Natural killer cell (primary cell): ENCODE measurements at regions not wholly inside any gene's neighbourhood (a gene's known extent, or its start where the extent isn't known, plus 50 kb on each side); places are given as distances from the start of the nearest gene placed in this dataset.

Experiments
- ATAC-seq, 3 donors: fragments of 150-1000 bp in 2 of 3; fragments of 200-7000 bp in 1 of 3; cut with Tn5 transposase; 1 replicate in 1 of 3; 2 replicates in 2 of 3; pipeline ENCODE4 v1.10.0; 2021; ENCODE audit warnings: mild to moderate bottlenecking in 2 of 3, moderate library complexity in 2 of 3
- DNase-seq, 2 donors: peaks; one replicate each; pipeline versions ENCODE4 v3.0.0 to v3.0.0-alpha.2; 2013 to 2021; ENCODE audit warnings: mixed read lengths in 1 of 2
- H3K27ac ChIP-seq: one replicate; pipeline ENCODE4 v1.5.1; 2013; ENCODE audit warnings: mild to moderate bottlenecking, low read length
- H3K27me3 ChIP-seq: one replicate; pipeline ENCODE4 v1.6.1; 2013; ENCODE audit warnings: low read length; ENCODE audit not compliant: control insufficient read depth, insufficient read depth
- H3K36me3 ChIP-seq: one replicate; pipeline ENCODE4 v1.6.1; 2013; ENCODE audit warnings: low read length; ENCODE audit not compliant: control insufficient read depth, insufficient read depth
- H3K4me1 ChIP-seq: one replicate; pipeline ENCODE4 v1.6.1; 2013; ENCODE audit warnings: low read length; ENCODE audit not compliant: control insufficient read depth, insufficient read depth
- H3K4me3 ChIP-seq: one replicate; pipeline ENCODE4 v1.5.1; 2013; ENCODE audit warnings: low read length
- H3K9me3 ChIP-seq: one replicate; pipeline ENCODE4 v1.6.1; 2013; ENCODE audit warnings: low read length; ENCODE audit not compliant: control insufficient read depth, insufficient read depth
- H3K27ac Mint-ChIP-seq, 2 donors: one replicate each; pipeline ENCODE4 v1.8.0; 2022; ENCODE audit warnings: mild to moderate bottlenecking in 2 of 2, mixed read lengths in 2 of 2, moderate library complexity in 1 of 2
- H3K27me3 Mint-ChIP-seq, 2 donors: one replicate each; pipeline ENCODE4 v1.8.0; 2022; ENCODE audit warnings: low read depth in 2 of 2, mixed read lengths in 2 of 2
- H3K36me3 Mint-ChIP-seq: one replicate; pipeline ENCODE4 v1.8.0; 2022; ENCODE audit warnings: mixed read lengths
- H3K4me1 Mint-ChIP-seq, 2 donors: one replicate each; pipeline ENCODE4 v1.8.0; 2022; ENCODE audit warnings: mixed read lengths in 2 of 2
- H3K4me3 Mint-ChIP-seq: one replicate; pipeline ENCODE4 v1.8.0; 2022; ENCODE audit warnings: mild to moderate bottlenecking, moderate library complexity, mixed read lengths
- H3K9me3 Mint-ChIP-seq, 2 donors: one replicate each; pipeline ENCODE4 v1.8.0; 2022; ENCODE audit warnings: mixed read lengths in 2 of 2
- WGBS: methylation state at CpG from one replicate; pipeline ENCODE4 v1.1.7; 2013; ENCODE audit warnings: missing lambda C conversion rate; ENCODE audit not compliant: insufficient coverage; 5-methylcytosine and 5-hydroxymethylcytosine counted together
- intact Hi-C: fragments of 100-400 bp; cut with micrococcal nuclease; formaldehyde crosslinking; loops from one replicate; pipeline ENCODE4 v1.14.2; 2022
- TF ChIP-seq, protein P1 (sequence below): fragments of 200-600 bp; IDR thresholded peaks from one replicate; pipeline ENCODE4 v1.8.0; 2022; ENCODE audit warnings: antibody characterized with exemption

DNA sequence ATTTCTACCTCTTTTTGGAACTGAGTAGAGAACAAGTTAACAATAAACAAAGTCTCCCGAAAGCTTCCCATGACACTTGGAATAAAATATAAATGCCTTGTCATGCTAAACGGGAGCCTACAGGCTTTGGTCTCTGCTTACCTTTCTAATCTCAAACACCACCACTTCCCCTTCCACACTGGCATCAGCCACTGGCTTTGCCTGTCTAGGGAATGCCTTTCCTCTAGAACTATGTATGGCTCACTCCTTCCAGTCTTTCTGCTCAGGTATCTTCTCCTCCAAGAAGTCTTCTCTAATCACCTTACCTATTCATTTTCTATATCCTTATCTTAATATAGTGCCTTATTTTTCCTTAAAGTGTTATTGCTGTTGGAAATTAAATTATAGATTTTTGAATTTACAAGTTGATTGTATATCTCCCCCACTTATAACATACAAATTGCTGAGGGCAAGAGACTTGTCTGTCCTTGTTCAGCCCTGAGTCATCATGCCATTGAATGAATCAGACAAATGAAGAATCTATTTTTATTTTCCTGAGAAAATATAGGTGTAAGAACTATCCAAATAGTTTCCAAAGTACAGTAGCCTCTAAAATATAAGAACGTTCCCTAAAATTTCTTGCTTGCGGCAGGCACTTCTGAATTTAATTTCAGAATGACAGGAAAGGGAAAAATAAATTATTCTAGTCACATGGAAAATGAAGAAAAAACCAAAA lies 119.2 kb downstream of the TM2D1 start:
- Histone ChIP-seq H3K9me3 (no peaks in the 10 kb centered on the region), H3K4me1 (no peaks in the 10 kb centered on the region), H3K36me3 (no peaks in the 10 kb centered on the region), H3K27ac (no peak overlapping the region), H3K4me3 (no peak overlapping the region), H3K27me3 (no peaks in the 10 kb centered on the region)
- peaks cover 9 to 18% of the 10 kb centered on the region in 2 donors for H3K27me3 Mint-ChIP-seq
- DNase-seq (no peak), ATAC-seq (no peak)
- H3K4me3 Mint-ChIP-seq: no peak overlapping the region
- H3K36me3 Mint-ChIP-seq: no peaks in the 10 kb centered on the region
- no peaks in the 10 kb centered on the region for H3K4me1 Mint-ChIP-seq
- H3K27ac Mint-ChIP-seq: no peak overlapping the region
- H3K9me3 Mint-ChIP-seq: no peaks in the 10 kb centered on the region
- intact Hi-C loops: no loop called here
- TF ChIP-seq, protein P1, sequence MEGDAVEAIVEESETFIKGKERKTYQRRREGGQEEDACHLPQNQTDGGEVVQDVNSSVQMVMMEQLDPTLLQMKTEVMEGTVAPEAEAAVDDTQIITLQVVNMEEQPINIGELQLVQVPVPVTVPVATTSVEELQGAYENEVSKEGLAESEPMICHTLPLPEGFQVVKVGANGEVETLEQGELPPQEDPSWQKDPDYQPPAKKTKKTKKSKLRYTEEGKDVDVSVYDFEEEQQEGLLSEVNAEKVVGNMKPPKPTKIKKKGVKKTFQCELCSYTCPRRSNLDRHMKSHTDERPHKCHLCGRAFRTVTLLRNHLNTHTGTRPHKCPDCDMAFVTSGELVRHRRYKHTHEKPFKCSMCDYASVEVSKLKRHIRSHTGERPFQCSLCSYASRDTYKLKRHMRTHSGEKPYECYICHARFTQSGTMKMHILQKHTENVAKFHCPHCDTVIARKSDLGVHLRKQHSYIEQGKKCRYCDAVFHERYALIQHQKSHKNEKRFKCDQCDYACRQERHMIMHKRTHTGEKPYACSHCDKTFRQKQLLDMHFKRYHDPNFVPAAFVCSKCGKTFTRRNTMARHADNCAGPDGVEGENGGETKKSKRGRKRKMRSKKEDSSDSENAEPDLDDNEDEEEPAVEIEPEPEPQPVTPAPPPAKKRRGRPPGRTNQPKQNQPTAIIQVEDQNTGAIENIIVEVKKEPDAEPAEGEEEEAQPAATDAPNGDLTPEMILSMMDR: no peak
- WGBS: 62% methylated on average over 2 of the region's 4 CpGs

- Mint-ChIP-seq H3K27ac (no peak overlapping the region), H3K27me3 (peaks cover 12 to 25% of the 10 kb centered on the region in 2 donors), H3K9me3 (no peaks in the 10 kb centered on the region), H3K4me3 (no peak overlapping the region), H3K36me3 (no peaks in the 10 kb centered on the region), H3K4me1 (no peaks in the 10 kb centered on the region)
- WGBS: no CpG with 5 or more reads among the region's 1 CpG
- TF ChIP-seq, protein P1: no peak
- H3K4me3 ChIP-seq: no peak overlapping the region
- no peak for ATAC-seq
- DNase-seq: no peak
- no peaks in the 10 kb centered on the region for H3K4me1 ChIP-seq
- intact Hi-C loops: no loop called here
- no peaks in the 10 kb centered on the region for H3K36me3 ChIP-seq
- no peaks in the 10 kb centered on the region for H3K9me3 ChIP-seq
- H3K27ac ChIP-seq: no peak overlapping the region
- no peaks in the 10 kb centered on the region for H3K27me3 ChIP-seq
Measured at GRCh38 chr1:61604684-61605083, 120.3 kb downstream of the TM2D1 start.

DNA sequence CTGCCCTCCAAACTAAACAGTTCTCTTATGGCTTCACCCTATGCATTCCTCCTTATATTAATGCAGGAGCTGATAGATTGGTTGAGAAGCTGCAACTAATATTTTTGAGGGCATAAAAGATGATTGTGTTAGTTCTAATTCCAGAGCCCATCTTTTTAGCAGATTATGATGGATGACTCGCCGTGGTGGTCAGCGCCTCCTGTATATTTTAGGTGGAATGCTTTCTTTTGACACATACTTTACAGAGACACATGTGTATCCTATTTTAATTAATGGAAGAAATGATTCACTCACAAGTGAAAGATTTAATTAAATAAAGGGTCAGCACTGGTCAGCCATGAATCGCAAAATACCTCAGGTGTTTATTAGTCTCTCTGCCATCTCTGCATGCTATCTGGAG lies 120.7 kb downstream of the TM2D1 start:
- TF ChIP-seq, protein P1: no peak
- no peak overlapping the region for H3K4me3 ChIP-seq
- intact Hi-C loops: no loop called here
- H3K27ac ChIP-seq: no peak overlapping the region
- 87% methylated on average over 2 of the region's 4 CpGs for WGBS
- no peaks in the 10 kb centered on the region for H3K27me3 ChIP-seq
- ATAC-seq: no peak
- H3K4me1 ChIP-seq: no peaks in the 10 kb centered on the region
- DNase-seq: no peak
- H3K9me3 Mint-ChIP-seq: no peaks in the 10 kb centered on the region
- H3K27ac Mint-ChIP-seq: no peak overlapping the region
- H3K9me3 ChIP-seq: no peaks in the 10 kb centered on the region
- H3K36me3 Mint-ChIP-seq: no peaks in the 10 kb centered on the region
- H3K36me3 ChIP-seq: no peaks in the 10 kb centered on the region
- H3K4me1 Mint-ChIP-seq: no peaks in the 10 kb centered on the region
- H3K27me3 Mint-ChIP-seq: peaks cover 15 to 28% of the 10 kb centered on the region in 2 donors
- no peak overlapping the region for H3K4me3 Mint-ChIP-seq

DNA sequence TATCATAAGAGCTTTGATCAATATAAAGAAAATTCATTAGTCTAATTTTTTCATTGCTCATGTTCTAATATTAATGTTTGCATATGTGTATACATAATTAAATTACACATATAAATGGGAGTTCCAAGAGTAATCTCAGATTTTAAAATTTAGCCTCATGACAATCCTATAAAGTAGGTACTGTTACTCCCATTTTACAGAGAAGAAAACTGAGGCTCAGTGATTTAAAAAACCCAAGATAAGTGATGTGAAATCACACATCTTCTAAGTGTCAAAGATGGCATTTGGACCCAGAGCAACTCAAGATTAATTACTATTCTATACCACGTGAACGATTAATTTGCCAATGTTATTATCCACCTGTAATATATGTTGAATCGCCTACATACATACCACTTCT lies 122.3 kb downstream of the TM2D1 start:
- H3K27me3 Mint-ChIP-seq: peaks cover 17 to 28% of the 10 kb centered on the region in 2 donors
- no peaks in the 10 kb centered on the region for H3K36me3 Mint-ChIP-seq
- no peak overlapping the region for H3K4me3 ChIP-seq
- DNase-seq (no peak), ATAC-seq (no peak)
- H3K9me3 Mint-ChIP-seq: no peaks in the 10 kb centered on the region
- no peaks in the 10 kb centered on the region for H3K4me1 Mint-ChIP-seq
- H3K27me3 ChIP-seq: no peaks in the 10 kb centered on the region
- TF ChIP-seq, protein P1: no peak
- no peaks in the 10 kb centered on the region for H3K4me1 ChIP-seq
- H3K9me3 ChIP-seq: no peaks in the 10 kb centered on the region
- 79% methylated on average over 2 of the region's 3 CpGs for WGBS
- intact Hi-C loops: no loop called here
- H3K27ac Mint-ChIP-seq: no peak overlapping the region
- no peak overlapping the region for H3K27ac ChIP-seq
- no peaks in the 10 kb centered on the region for H3K36me3 ChIP-seq
- no peak overlapping the region for H3K4me3 Mint-ChIP-seq
